ENCODE measurements at regions not wholly inside any gene's neighbourhood (a gene's known extent, or its start where the extent isn't known, plus 50 kb on each side); places are given as distances from the start of the nearest gene placed in this dataset.

DNA sequence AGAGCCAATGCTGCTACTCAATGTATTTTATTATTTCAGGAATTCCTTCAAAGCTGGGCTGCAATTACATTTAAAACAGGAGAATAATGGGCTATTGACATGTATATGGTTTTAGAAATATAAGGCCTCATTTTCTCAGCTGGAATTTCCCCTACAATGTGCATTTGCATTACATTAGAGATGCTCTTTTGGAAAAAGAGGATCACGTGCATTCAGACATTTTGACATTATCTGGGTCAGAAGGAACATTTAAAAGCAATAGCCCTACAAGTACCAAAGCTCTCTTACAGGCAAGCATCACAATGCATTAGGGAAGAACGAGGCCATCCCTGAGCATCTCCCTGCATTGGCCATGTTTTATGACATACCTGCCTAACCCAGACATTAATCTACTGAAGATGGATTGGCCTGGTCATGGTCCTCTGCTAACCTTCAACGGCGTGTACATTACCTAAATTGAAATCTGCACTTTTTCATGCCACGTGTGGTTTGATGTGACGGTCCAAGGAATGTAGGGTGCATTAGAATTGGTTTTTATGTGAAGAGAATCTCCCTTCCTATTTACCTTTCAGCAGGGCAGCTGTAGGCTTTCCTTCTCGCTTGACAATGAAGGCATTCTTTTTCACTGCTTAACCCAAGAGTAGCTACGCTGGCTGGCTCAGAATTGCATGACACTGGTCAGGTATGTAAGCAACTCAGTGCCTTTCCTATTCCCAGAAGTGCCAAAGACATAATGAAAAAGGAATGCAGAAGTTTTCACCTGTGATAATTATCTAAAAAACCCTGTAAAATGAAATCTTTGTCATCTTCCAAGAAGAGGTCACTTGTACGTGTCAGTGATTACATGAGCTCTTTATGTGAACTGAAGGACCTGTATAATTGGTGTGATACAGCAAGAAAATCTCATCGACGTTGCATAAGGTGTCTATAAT is 212.3 kb upstream of the MPDZ start:
- intact Hi-C loops (cut with micrococcal nuclease), result no loop called here

DNA sequence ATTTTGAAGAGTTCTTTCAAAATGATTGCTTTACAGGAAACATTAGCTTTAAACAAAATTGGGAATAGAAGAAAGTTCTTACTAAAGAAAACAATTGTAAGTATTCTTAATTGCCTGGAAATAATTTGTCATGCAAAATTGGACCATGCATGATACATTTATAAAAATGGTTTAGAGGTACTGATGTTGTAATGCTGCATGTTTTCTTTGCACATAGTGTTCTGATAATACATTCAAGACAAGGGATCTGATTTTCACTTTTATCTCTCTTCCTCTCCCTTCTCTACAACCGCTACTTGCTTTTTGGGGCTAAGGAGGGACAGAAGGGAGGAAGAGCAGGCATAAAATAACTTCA is 211.6 kb upstream of the MPDZ start:
- intact Hi-C loops (cut with micrococcal nuclease), result no loop called here

GRCh38 chr9:13487936-13488335 is 208.4 kb upstream of the MPDZ start:
- intact Hi-C loops (cut with micrococcal nuclease), result no loop called here

- intact Hi-C loops (cut with micrococcal nuclease), result no loop called here
These were observed 208.0 kb upstream of the MPDZ start for GRCh38 chr9:13487498-13487897.

GRCh38 chr9:13487071-13487470 is 207.6 kb upstream of the MPDZ start:
- intact Hi-C loops (cut with micrococcal nuclease), result no loop called here

DNA sequence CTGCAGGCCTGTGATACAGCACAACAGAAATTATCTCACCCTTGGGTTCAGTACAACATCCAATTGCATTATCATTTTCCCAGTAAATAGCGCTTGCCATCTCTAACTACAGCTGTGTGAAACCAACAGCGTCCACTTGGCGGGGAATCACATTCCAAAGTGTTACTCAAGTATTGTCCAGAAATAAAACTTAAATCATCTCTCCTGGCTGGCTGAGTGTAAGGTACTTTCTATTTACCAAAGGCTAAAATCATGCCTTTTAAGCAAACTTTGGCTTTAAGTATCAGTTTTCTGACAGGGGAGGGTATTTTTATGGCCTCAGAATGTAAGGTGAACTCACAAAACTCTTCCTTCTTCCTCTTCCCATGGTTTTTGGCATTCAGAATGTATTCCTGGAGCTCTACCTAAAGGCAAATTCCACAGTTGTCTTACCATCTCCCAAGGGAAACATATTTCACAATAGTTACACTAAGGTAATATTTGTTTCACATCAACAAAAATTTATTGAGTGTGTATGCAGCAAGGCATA is 205.6 kb upstream of the MPDZ start:
- intact Hi-C loops (cut with micrococcal nuclease), result no loop called here

- intact Hi-C loops (cut with micrococcal nuclease), result no loop called here
These were observed 204.7 kb upstream of the MPDZ start for GRCh38 chr9:13484186-13484585.

GRCh38 chr9:13481274-13481673 is 201.8 kb upstream of the MPDZ start:
- intact Hi-C loops (cut with micrococcal nuclease), result no loop called here

DNA sequence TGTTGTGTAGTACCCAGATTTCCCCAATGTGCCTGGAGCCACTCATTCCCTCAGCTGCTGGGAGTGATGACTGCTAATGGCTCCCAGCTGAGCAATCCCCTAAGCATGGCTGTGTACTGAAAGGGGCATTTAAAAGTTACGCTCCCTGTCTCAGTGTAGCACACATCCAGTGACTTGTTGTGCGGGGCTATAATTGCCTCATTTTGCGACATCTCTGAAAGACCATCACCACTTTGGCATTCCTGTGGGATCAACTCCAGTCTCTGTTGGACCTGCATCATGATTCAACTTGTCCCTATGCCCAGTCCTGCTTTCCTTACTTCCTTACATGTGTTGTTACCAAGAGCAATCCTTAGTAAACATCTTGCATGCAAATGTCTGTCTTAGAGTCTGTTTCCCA is 201.2 kb upstream of the MPDZ start:
- intact Hi-C loops (cut with micrococcal nuclease), result no loop called here

DNA sequence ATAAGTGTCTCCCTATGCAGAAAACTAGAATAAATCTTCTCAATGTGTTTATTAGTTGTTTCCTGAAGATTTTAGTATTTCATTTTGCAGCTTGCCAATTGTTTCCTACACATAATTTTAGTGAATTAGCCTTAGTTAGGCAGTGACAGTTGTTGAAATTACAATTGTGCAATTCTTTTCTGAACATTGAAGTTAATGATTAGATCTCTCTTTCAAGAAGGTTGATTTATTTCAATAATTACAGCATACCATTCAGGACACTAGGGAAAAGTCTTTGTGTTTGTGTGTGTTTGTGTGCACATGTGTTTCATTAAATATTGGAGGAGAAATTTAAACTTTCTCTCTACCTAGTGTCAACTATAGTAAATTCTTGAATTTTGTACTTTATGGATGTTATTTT is 199.6 kb upstream of the MPDZ start:
- intact Hi-C loops (cut with micrococcal nuclease), result no loop called here

- intact Hi-C loops (cut with micrococcal nuclease), result no loop called here
These were observed 199.1 kb upstream of the MPDZ start for GRCh38 chr9:13478639-13479038.

GRCh38 chr9:13478160-13478559 is 198.7 kb upstream of the MPDZ start:
- intact Hi-C loops (cut with micrococcal nuclease), result no loop called here

GRCh38 chr9:13470836-13471235 is 191.3 kb upstream of the MPDZ start:
- intact Hi-C loops (cut with micrococcal nuclease), result no loop called here

GRCh38 chr9:13467157-13467556 is 187.7 kb upstream of the MPDZ start:
- intact Hi-C loops (cut with micrococcal nuclease), result no loop called here

DNA sequence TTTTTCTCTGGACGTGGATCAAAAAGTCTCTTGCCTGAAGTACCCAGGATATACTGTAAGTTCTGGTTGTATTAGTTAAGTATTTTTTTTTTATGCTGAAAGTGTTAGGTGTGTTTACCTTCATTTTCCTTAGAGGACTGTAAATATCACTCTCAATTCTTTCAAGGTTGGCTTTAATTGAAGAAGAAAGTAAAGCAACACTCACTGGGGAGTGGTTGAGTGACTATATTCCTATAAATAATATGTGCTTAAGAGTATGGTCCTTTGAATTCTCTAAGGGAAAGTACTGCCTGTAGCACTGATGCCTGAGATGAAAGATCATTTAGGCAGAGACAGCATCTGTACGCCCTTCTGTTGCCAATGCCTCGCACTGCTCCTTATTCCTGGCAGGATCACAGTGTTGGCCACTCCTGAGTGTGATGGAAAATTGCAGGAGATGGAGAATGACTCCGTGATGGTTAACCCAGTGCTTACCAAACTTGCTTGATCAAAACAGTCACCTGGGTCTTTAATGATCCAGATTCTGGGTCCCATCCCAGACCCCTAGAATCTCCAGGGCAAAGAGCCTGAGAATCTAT is 182.0 kb upstream of the MPDZ start:
- intact Hi-C loops (cut with micrococcal nuclease), result no loop called here

GRCh38 chr9:13459071-13459470 is 179.6 kb upstream of the MPDZ start:
- intact Hi-C loops (cut with micrococcal nuclease), result no loop called here

DNA sequence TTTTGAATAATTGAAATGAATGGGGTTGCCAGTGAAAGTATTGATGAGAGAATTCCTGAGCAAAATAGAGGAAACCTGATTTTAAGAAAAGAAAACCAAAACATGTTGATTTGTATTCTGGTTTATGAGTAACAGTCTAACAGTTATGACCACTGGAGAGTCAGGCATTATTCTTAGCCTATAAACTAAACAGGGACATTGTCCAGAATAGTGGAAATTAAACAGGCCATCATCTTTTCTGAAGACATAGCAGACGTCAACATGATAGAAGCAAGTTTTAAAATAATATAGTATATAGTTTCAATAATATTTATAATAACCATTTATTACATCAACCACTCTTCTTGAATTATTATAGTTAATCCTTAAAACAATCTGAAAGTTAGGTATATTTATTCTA is 178.3 kb upstream of the MPDZ start:
- intact Hi-C loops (cut with micrococcal nuclease), result no loop called here

DNA sequence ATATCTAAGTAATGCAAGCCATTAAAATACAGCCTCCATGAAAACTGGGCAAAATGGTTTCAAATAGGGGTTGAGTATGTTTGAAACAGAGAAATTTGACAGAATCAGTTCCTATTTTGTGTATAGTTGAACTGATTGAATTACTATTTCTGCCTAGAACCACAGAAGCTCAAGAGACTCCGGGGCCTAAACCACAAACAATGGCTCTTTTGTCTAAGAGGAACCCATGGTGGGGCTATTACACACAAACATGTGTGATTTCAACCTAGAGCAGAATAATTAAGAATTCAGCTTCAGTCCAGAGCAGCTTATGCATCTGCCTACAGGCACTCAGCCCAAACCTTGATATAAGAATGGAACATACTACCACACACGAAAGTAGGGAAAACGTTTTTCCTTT is 171.2 kb upstream of the MPDZ start:
- intact Hi-C loops (cut with micrococcal nuclease), result no loop called here

DNA sequence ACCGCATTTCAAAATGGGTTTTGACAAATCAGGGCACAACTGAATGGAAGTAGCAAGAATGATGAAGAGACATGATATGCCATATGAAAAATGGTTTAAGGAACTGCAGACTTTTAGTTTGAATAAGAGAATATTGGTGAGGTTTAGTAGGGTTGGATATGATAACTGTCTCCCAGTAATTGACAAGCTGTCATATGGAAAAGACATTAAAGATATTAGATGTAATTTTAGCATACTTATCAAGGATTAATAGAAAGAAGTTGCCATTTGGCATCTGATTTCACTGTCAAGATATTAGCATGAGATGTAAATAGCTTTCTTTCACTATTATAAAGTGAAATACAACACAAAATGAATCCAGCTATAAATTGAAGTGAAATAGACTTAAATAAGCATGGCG is 169.0 kb upstream of the MPDZ start:
- intact Hi-C loops (cut with micrococcal nuclease), result no loop called here

DNA sequence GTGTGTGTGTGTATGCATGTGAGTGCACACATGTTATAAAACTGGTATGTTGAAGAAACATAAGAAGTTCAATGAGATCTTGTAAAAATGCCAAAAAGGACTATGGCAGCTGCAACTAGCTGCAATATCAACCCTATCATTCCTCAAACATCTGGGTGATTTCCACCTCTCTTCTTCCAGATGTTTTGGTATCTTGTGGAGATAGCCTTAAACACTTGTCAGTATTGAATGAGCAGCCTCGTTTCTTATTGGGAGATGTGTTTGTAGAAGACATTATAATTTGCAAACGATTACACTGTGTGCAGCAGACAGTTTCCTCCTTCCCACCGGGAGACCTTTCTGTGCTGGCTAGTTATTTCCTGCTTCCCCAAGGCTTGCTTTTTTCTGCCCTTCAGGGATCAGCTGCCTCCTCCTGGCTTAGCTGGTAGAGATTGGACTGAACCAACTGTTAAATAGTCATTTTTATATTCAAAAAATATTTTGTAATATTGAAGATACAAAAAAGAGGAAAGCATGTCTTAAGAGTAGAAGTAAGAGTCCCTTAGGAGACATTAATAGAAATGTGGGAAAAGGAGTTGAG is 168.4 kb upstream of the MPDZ start:
- intact Hi-C loops (cut with micrococcal nuclease), result no loop called here

- intact Hi-C loops (cut with micrococcal nuclease), result no loop called here
These were observed 167.7 kb upstream of the MPDZ start for GRCh38 chr9:13446938-13447842.
